ENCODE measurements at regions not wholly inside any gene's neighbourhood (a gene's known extent, or its start where the extent isn't known, plus 50 kb on each side); places are given as distances from the start of the nearest gene placed in this dataset.

DNA sequence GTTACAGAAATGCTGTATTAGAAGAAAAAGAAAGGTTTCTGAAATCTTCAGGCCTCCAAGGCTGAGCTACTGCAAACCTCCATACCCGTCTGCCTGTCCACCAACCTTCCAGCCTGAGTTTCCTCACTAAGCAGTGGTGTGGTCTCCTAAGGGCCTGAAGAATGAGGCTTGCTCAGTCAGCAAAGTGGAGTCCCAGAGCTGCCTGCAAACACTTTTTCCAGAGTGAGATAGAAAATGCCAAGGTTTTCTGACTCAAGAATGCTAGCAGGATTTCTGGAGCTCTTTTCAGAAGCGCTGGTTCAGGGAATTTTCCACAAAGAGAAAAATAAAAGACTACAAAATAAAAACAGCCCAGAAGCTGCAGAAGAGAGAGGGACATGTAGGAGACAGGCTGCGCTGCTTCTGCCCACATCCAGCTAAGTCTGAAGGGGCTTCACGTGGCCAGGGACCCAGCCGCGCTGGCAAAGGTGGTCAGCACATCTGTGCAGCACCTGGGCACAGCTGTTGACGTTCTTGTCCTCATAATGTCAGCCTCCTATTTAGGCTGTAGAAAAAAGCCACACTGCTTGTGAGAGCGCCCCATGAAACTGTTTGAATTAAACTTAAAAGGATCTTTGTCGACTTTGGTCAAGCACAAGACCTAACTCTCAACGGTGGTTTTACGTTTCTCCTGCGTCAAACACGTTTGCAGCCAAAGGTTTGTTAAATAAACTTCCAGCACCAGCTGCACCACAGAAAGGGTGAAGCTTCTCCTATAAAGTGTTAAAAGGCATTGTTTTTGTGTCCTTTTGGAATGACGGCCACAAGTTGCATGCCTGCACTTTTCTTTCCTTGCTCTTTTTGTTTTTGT, 209.0 kb downstream of the THBS2 start:
- DNase-seq, result no peak

DNA sequence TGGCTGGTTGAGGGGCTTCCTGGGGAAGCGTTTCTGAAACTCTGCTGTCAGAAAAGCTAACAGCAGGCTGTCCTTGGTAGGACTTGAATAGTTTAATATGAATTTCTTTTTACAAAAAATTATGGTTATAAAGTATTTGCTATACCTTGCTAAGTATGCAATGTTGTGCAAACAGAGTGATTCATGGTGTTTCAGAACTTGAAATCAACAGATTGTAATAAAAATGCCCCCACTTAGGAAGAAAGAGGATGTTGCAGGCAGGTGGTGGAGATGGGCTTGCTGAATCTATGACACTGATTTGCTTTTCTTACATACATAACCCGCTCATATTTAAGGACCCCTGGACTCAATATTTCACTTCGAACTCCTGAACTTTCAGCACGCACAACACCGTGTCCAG, 211.6 kb downstream of the THBS2 start:
- DNase-seq, result no peak

DNA sequence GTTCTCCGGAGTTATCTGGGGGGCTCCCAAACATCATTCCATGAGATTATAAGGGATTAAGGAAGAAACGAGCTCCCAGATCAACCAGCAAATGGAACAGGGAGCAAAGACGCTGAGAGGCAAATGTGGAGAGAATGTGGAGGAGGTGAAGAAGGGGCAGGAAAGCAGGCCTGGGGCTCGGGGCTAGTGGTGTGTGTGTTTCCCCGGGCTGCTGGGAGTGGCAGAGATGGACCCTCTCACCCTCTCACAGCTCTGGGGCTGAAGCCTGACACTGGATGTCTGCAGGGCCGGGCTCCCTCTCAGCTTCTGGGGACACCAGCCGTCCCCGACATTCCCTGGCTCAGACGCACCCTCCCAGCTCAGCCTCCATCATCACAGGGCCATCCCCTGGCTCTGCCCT, 212.6 kb downstream of the THBS2 start:
- no peak for DNase-seq

DNA sequence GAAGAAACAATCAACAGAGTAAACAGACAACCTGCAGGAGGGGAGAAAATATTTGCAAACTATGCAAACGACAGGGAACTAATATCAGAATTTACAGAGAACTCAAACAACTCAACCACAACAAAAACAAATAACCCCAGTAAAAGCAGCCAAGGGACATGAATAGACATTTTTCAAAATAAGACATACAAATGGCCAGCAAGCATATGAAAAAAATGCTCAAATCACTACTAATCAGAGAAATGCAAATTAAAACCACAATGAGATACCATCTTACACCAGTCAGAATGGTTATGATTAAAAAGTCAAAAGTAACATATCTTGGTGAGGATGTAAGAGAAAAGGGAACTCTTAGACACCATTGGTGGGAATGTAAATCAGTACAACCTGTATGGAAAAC, 215.0 kb downstream of the THBS2 start:
- DNase-seq, result no peak

- peak; percentile 13 for DNase-seq
Measured at GRCh38 chr6:169035385-169036240, 218.0 kb downstream of the THBS2 start.

DNA sequence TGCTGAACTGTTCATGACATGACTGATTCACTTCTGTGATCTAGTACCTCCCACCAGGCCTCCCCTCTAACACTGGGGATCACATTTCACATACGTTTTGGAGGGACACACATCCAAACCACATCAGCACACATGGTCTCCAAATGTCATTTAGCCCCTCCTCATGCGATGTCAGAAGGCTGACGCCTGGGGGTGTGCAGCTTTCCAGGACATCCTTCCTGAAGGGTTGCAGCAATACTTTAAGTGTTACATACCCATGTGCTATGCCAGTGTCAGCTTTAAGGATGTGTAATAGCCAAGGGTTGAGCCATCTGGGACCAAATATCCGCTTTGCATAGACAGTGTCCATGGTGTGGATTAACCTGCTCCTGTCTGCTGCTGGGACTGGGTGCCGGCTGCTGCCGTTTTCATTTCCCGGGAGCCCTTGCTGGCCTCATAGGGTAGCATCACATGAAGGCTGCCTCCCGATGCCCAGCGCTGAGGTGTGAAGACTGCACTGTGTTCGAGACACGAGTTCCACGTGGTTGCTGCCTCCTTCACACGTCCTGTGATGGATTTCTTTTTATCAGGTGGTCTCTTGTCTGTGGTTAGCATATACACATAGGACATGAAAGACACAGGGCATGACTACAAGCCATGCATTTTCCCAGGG, 219.0 kb downstream of the THBS2 start:
- DNase-seq, result no peak

- DNase-seq, result no peak
Measured at GRCh38 chr6:169029861-169030260, 223.8 kb downstream of the THBS2 start.

- no peak for DNase-seq
Measured at GRCh38 chr6:169028343-169028742, 225.3 kb downstream of the THBS2 start.

DNA sequence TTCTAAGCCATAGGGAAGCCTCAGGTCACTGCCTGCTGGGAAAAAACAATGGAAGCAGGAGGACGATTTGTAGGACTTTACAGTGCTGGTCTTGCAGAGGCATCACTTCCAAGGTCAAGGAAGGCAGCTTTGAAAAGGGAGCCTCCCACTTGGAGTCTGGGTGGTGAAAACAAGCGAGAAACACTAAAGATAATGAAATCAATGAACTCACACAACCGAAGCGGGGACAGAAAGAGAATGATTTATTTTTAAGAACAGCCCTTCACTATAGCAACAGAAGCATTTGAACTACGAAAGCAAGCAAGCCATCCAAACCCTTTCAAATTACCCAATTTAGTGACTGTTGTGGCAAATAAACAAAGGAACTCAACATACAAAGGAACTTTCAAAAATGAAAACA, 227.5 kb downstream of the THBS2 start:
- DNase-seq, result no peak

DNA sequence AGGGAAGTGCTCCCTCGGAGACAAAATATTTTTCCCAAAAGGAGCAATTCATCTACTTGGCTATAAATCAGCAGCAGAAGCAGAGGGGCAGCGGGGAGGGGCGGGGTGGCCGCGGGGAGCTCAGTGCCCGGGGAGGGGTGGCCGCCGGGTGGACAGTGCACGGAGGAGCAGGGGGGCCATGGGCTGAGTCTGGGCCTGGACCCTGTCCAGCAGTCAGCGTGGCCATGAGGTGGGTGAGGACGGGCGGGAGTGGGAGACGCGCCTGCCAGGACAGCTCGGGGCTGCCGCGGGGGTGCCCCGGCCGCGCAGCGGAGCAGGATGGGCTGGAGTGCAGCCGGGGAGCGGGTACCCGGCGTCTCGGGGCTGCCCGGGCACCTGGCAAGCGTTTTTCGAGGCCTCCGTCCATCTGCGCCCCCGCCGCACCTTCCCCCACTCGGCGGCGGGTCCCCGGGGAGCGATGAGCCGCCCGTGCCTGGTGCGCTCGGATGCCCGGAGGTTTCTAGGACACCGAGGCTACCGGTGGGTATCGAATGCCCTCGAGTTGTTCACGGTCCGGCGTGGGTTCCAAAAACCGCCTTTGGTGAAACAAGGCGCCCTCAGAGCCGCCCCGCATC, 229.5 kb downstream of the THBS2 start:
- DNase-seq, result no peak

DNA sequence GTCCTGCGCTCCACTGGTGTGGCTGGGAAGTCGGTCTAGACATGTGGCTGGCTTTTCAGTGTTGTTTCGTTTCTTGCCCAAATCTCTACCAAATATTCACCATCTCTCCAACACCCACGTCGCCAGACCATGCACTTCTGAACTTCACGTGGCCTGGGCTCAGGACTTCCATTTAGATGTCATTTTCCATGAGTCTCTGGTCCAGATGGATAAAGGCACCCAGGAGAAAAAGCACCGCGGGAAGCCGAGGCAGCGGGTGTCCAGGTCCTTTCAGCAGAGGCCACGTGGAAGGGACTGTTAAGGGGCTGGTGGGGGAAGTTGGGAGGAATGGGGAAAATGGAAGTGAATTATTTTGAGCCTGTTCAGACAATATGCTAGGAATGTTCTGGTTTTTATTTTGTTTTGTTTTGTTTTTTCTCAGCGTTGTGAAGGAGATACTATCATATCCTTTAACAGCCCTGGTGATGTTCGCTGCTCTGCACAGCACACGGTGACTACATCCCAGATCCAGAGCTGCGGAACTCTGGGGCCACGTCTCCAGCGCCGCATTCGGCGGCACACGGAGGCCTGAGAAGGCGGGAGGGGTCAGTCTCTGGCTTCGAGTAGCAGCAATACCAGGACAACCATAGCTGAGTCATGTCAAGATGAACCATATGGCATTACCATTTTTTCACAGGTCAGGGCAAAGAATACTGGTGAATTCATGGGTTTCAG, 230.3 kb downstream of the THBS2 start:
- DNase-seq, result no peak

GRCh38 chr6:169022079-169022478, 231.6 kb downstream of the THBS2 start:
- no peak for DNase-seq

DNA sequence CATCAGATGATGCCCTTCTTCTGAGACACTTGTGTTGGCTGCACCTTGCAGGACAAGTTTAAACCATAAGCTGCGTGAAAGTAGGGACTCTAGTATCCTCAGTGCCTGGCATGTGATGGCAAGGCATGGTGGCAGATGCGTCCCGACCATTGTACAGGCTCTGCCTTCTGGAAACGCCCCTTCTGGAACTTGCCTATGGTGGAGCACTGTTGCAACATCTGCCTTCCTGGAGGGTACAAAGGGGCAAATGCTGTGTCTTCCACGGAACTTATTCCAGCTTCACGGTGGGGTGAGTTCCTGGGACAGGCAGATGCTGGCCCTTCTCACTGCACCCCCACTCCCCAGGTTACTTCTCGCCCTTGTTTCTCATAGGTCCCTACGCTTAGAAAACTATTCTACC, 232.8 kb downstream of the THBS2 start:
- no peak for DNase-seq

DNA sequence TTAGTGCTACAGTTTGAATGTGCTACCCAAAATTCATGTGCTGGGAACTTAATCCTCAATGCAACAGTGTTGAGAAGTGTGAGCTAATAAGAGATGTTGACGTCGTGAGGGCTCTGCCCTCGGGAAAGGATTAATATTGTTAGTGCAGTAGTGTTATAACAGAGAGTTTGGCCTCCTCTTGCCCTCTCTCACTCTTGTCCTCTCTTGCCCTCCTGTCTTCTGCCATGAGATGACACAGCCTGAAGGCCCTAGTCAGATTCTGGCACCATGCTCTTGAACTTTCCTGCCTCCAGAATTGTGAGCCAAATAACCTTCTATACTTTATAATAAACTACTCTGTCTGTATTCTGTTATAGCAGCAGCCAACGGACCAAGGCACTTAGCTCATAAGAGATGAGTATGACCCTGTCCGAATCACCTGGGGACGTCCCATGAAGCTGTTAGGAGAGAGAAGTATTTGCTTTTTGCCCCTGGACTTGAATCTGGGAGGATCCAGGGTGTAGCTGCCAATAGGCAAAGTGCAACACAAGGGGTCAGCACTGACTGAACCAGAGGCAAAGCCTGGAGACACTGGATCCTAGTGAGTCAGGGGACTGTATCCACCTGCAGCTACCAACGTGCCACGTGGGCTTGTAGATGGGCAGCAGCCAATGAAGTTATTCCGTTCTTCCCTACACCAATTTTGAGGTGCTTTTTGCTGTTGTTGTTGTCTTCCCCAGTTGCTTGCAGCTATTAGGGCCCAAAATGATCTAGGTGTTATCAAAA, 233.7 kb downstream of the THBS2 start:
- no peak for DNase-seq

DNA sequence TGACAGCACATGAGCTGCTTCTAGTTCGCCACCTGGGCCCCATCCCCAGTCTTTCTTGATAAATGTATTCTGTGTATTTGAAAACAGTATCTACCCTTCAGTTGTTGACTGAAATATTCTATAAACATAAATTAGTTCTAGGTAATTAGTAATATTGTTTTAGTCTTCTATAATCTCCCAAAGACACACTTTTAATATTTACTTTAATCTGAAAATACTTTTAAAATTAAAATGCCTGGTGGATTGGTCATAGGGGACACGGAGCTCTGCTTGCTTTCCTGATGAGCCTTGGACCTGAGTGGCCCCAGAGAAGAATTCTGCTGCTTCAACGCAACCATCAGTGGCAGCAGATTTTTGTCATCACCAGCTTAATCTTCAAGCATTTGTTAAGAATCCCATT, 234.5 kb downstream of the THBS2 start:
- DNase-seq, result no peak

GRCh38 chr6:169016758-169017157, 236.9 kb downstream of the THBS2 start:
- no peak for DNase-seq

GRCh38 chr6:169014211-169015197, 239.1 kb downstream of the THBS2 start:
- no peak for DNase-seq

- no peak for DNase-seq
Measured at GRCh38 chr6:169009628-169010027, 244.0 kb downstream of the THBS2 start.

- DNase-seq, result no peak
Measured at GRCh38 chr6:169008641-169009257, 244.9 kb downstream of the THBS2 start.

- DNase-seq, result no peak
Measured at GRCh38 chr6:169005166-169005565, 248.5 kb downstream of the THBS2 start.
